Ammon's horn (tissue), 1 donor: ENCODE measurements at regions not wholly inside any gene's neighbourhood (a gene's known extent, or its start where the extent isn't known, plus 50 kb on each side); places are given as distances from the start of the nearest gene placed in this dataset.
A peak's percentile ranks its signal among the peaks of the same experiment; 100 is the strongest.

Experiments
- DNase-seq: peaks from one replicate; pipeline ENCODE4 v3.0.0-alpha.2; 2016; ENCODE audit warnings: low spot score

DNA sequence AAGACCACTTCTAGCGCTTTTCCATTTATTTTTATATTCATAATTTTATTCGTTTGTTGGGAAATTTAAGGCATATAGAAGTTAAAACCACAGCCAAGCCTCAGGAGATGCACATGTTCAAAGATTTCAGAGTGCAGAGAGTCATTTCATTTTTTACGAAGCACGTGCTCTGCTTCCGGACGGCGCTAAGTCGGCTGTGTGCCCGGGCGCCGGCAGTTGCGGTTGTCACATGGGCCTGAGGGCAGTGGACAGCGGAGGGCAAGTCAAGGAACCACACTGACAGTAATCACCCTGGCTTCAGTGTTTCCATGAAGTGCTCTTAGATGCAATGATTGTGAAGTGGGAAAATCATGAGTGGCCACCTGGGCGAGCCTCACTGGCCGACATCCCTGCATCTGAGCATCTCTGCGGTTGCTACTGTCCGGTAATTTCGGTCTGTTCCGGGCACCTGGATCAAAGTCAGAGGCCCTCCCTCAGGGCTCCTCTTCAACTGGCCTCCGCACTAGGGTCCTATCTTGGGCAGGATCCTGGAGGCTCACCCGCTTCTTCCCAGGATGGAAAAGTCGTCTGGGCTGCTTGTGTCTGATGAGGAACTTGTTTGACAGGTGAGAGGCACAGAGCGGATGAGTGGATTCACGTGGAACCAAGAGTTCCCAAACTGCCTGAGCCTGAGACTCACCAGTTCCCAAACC lies 90.8 kb downstream of the DACT2 start:
- DNase-seq: no peak

DNA sequence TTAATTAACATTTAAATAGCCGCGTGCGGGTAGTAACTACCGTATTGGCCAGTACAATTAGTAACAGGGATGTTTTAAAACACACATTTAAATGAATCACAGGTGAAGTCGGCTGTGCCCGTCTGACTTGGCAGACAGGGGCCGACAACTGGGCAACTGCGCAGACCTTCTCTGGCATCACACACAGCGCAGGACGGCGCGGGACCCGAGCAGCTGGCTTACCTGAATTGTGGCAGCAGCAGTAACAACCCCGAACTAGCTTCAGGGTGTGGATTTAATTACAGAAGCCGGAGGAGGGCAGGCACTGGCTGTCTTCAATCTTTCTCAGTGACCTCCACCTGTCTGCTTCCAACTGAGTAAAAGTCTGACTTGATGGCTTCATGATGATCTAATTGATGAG lies 91.7 kb downstream of the DACT2 start:
- no peak for DNase-seq

- DNase-seq: no peak
Measured at GRCh38 chr6:168226902-168227318, 92.7 kb downstream of the DACT2 start.

DNA sequence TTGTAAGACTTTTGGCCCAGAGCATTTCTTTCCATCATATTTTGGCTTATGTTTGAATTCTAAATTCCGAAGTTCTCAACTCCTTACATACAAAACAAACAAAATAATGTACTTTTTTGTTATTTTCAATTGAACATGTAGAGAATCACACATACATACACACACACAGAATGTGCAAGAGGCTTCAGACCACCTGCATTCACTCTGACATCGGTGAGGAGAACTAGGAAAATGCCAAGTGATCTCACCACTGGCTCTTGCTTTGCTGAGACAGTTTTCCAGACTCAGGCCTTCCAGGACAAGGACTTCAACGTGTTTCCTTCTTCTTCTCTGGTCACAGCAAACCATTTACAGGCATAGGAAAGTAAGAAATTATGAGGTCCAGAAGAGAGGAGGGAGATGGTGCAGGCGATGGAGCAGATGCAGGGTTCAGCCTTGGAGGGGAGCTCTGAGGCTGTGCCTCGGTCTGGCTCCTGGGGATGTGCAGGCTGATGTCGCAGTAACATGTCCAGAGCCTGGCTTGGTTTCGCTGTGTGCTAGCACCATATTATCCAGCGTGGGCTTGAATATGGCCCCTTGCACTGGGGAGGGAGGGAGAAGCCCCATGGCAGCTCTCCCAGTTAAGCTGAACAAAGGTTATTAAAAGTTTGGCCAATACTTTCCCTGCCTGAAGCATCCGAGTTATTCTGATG lies 93.4 kb downstream of the DACT2 start:
- DNase-seq: peak; percentile 45

- DNase-seq: peak; percentile 28
Measured at GRCh38 chr6:168225471-168225911, 94.1 kb downstream of the DACT2 start.

DNA sequence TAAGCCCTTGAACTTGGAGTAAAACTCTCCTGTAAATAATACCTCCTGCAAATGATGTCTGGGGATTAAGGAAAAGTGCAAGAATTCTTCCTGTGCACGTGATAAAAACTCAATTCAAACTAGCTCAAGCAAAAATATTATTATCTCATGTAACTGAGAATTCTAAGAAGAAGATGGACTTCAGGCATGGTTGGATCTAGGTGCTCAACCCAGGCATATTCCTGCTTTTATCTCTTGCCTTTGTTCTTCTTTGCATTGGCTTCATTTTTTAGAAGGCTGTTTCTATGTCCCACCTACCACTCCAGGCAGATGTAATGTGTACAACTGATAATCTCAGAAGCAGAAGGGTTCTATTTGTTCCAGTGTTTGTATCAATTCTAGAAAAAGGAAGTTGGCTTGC lies 95.8 kb downstream of the DACT2 start:
- no peak for DNase-seq

DNA sequence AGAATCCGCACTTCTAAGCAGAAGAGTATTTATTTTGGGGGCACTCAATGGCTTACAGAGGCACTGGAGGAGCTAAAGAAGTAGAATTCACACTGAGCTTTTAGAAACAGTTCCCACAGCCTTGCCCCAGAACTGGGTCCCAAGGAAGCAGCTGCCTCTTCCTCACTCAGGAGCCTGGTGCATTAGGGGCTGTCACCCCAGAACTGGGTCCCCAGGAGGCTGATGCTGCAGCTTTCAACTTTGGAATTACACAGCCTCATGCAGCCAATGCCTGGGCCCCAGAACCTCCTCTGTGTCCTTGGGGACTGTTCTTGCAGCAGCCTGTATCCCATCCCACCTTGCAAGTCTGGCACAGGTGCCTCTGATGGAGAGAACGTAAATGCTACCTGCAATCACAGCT lies 96.4 kb downstream of the DACT2 start:
- no peak for DNase-seq

- DNase-seq: no peak
Measured at GRCh38 chr6:168222115-168223043, 97.2 kb downstream of the DACT2 start.

GRCh38 chr6:168221497-168222079 lies 98.0 kb downstream of the DACT2 start:
- no peak for DNase-seq

DNA sequence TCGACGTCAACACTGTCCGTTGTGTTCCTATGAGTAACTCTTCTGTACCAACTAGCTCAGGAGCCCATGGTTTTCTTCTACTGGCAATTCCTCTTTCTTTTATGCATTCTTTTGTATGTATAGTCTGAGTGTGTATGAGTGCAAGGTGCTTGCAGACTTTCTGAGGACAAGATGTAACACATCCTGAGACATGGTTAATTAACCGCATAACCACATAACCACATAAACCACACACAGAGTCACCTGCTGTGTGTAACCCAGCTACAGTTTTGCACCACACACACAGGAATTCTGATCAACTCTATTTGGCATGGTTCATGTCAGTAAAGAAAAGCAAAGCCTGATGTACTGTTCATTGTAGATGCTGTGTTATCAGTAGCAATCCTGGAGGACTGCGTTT lies 98.6 kb downstream of the DACT2 start:
- DNase-seq: no peak

- DNase-seq: no peak
Measured at GRCh38 chr6:168219804-168220203, 99.8 kb downstream of the DACT2 start.

- DNase-seq: no peak
Measured at GRCh38 chr6:168218785-168219566, 100.6 kb downstream of the DACT2 start.

- DNase-seq: no peak
Measured at GRCh38 chr6:168217880-168218537, 101.6 kb downstream of the DACT2 start.

DNA sequence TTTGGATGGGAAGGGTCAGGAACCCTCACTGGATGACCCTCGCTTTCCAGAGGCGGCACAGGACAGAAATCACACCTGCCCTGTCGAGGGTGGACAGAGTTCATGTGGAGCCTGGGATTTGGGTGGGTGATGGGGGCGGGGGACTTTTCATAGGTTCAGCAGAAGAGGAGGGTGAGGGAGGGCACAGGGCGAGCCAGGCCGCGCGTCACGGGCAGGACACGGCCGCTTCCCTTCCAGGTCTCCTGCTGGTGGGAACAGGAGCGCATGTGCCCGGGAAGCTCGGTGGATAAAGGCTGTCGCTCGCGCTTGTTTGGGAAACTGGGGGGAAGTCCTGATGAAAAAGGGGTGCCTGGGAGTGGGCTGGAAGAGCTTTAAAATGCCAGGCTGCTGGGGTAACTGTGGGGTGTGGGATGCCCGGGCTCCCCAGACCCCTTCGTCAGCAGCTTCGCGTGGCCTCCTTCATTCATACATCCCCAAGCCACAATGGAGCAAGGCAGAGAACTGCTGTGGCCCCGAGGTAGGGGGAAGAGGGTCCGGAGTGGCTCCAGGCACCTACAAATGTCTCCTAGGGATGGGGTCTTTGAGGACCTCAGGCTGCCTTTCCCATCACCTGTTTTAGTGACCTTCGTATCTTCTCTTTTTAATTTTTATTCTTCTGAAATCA lies 102.2 kb downstream of the DACT2 start:
- DNase-seq: no peak

- peak; percentile 63 for DNase-seq
Measured at GRCh38 chr6:168216751-168217191, 102.8 kb downstream of the DACT2 start.

GRCh38 chr6:168216117-168216516 lies 103.5 kb downstream of the DACT2 start:
- DNase-seq: no peak

GRCh38 chr6:168215121-168215808 lies 104.3 kb downstream of the DACT2 start:
- no peak for DNase-seq

DNA sequence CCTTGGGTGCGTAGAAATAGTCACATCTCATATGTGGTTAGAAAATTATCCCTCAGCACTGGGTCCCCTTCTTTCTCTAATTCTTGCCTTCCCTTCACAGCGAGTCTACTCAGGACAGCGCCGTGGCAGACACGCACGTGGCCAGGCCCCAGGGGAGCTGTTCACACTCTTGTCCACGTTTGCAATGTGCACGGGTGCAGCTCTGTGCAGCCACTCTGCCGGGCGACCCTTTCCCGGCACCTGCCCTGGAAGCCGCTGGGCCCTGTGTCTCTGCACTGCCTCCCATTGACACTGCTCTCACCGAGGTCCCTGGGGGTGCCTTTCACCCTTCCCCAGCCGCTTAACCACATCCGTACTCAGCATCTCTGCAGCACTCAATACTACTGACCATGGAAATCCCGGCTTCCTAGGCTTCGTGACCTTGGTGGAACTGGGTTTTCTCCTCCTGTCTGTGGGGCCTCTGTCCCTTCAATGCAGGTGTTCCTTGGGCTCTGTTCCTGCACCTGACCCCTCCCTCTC lies 104.9 kb downstream of the DACT2 start:
- DNase-seq: no peak

- DNase-seq: no peak
Measured at GRCh38 chr6:168213121-168213524, 106.5 kb downstream of the DACT2 start.
